ENCODE measurements at regions not wholly inside any gene's neighbourhood (a gene's known extent, or its start where the extent isn't known, plus 50 kb on each side); places are given as distances from the start of the nearest gene placed in this dataset.
"Not testable (repeated sequence)": the region's sequence is repeated elsewhere in the genome, so short reads cannot be mapped to it uniquely, and the experiment has no call there.

- no peaks in the 10 kb centered on the region for H4K20me1 ChIP-seq (ENCODE audit: low read depth, low read length)
- no peak overlapping the region for H3K9ac ChIP-seq (ENCODE audit: low read length)
These were observed 372.9 kb downstream of the NKX6-1 start for GRCh38 chr4:84126061-84126787.

GRCh38 chr4:84110040-84110439 lies 389.1 kb downstream of the NKX6-1 start:
- no peaks in the 10 kb centered on the region for H3K9me3 ChIP-seq (ENCODE audit: insufficient read depth, low read length)
- H4K20me1 ChIP-seq (ENCODE audit: low read depth, low read length): no peaks in the 10 kb centered on the region
- no peaks in the 10 kb centered on the region for H3F3A ChIP-seq (ENCODE audit: insufficient read depth)
- no peak overlapping the region for H3K4me3 ChIP-seq (ENCODE audit: insufficient read depth, low read length, poor library complexity, severe bottlenecking)
- TF ChIP-seq CTCF (IDR thresholded peaks at IDR 0.05; ENCODE audit: insufficient read depth, low read length, poor library complexity, severe bottlenecking) (no peak), EZH2phosphoT487 (conservative IDR thresholded peaks at IDR 0.05; ENCODE audit: low read length) (no peak)
- no peak overlapping the region for H3K4me2 ChIP-seq (ENCODE audit: low read depth, low read length, poor library complexity, severe bottlenecking)
- H3K9ac ChIP-seq (ENCODE audit: low read length): no peak overlapping the region
- H3K36me3 ChIP-seq (ENCODE audit: low read length): no peaks in the 10 kb centered on the region
- H3K79me2 ChIP-seq (ENCODE audit: insufficient read depth, low read length): no peaks in the 10 kb centered on the region
- no peak overlapping the region for H2AFZ ChIP-seq (ENCODE audit: low read depth, low read length, severe bottlenecking)
- no peak overlapping the region for H3K27ac ChIP-seq (ENCODE audit: low read depth, low read length)
- no peaks in the 10 kb centered on the region for H3K9me2 ChIP-seq (replicated peaks; ENCODE audit: insufficient read depth, low read length)
- no peaks in the 10 kb centered on the region for H3K27me3 ChIP-seq (ENCODE audit: low read length)

More at GRCh38 chr4:84126061-84126787, 372.9 kb downstream of the NKX6-1 start:
- no peaks in the 10 kb centered on the region for H3K27me3 ChIP-seq (ENCODE audit: low read length)
- no peaks in the 10 kb centered on the region for H3K9me2 ChIP-seq (replicated peaks; ENCODE audit: insufficient read depth, low read length)
- H3K4me3 ChIP-seq (ENCODE audit: insufficient read depth, low read length, poor library complexity, severe bottlenecking): no peak overlapping the region
- no peaks in the 10 kb centered on the region for H3K9me3 ChIP-seq (ENCODE audit: insufficient read depth, low read length)
- no peaks in the 10 kb centered on the region for H3K79me2 ChIP-seq (ENCODE audit: insufficient read depth, low read length)
- H3K27ac ChIP-seq (ENCODE audit: low read depth, low read length): no peak overlapping the region
- H2AFZ ChIP-seq (ENCODE audit: low read depth, low read length, severe bottlenecking): no peak overlapping the region
- TF ChIP-seq CTCF (IDR thresholded peaks at IDR 0.05; ENCODE audit: insufficient read depth, low read length, poor library complexity, severe bottlenecking) (no peak), EZH2phosphoT487 (conservative IDR thresholded peaks at IDR 0.05; ENCODE audit: low read length) (no peak)
- H3K4me2 ChIP-seq (ENCODE audit: low read depth, low read length, poor library complexity, severe bottlenecking): no peak overlapping the region
- no peaks in the 10 kb centered on the region for H3F3A ChIP-seq (ENCODE audit: insufficient read depth)
- H3K36me3 ChIP-seq (ENCODE audit: low read length): no peaks in the 10 kb centered on the region

- H3K4me2 ChIP-seq (ENCODE audit: low read depth, low read length, poor library complexity, severe bottlenecking); H2AFZ ChIP-seq (ENCODE audit: low read depth, low read length, severe bottlenecking); H3K27ac ChIP-seq (ENCODE audit: low read depth, low read length): not testable (repeated sequence)
These were observed 397.2 kb downstream of the NKX6-1 start for GRCh38 chr4:84101653-84102625.

More at GRCh38 chr4:84101653-84102625, 397.2 kb downstream of the NKX6-1 start:
- H3K9me2 ChIP-seq (replicated peaks; ENCODE audit: insufficient read depth, low read length); H3K9ac ChIP-seq (ENCODE audit: low read length); H3K36me3 ChIP-seq (ENCODE audit: low read length); H3K79me2 ChIP-seq (ENCODE audit: insufficient read depth, low read length); H4K20me1 ChIP-seq (ENCODE audit: low read depth, low read length); H3F3A ChIP-seq (ENCODE audit: insufficient read depth); H3K9me3 ChIP-seq (ENCODE audit: insufficient read depth, low read length); H3K4me3 ChIP-seq (ENCODE audit: insufficient read depth, low read length, poor library complexity, severe bottlenecking); H3K27me3 ChIP-seq (ENCODE audit: low read length): not testable (repeated sequence)

Data from SU-DHL-6 (cell line).